Suppressor macrophage treated with lipopolysaccharide for 4 hours (primary cell): ENCODE measurements at regions not wholly inside any gene's neighbourhood (a gene's known extent, or its start where the extent isn't known, plus 50 kb on each side); places are given as distances from the start of the nearest gene placed in this dataset.
A peak's percentile ranks its signal among the peaks of the same experiment; 100 is the strongest.

Source experiments
- DNase-seq: peaks from one replicate; pipeline ENCODE4 v3.0.0-alpha.2; 2020

GRCh38 chr17:34825102-34825501, 136.2 kb downstream of the CCT6B start:
- DNase-seq = no peak

- no peak for DNase-seq
Observed at GRCh38 chr17:34823023-34823422, 138.2 kb downstream of the CCT6B start.

GRCh38 chr17:34822007-34822739, 139.1 kb downstream of the CCT6B start:
- DNase-seq = no peak

GRCh38 chr17:34820922-34821321, 140.3 kb downstream of the CCT6B start:
- DNase-seq = no peak

- DNase-seq = no peak
Observed at GRCh38 chr17:34820248-34820801, 140.9 kb downstream of the CCT6B start.

GRCh38 chr17:34817252-34818035, 143.8 kb downstream of the CCT6B start:
- no peak for DNase-seq

GRCh38 chr17:34816848-34817247, 144.4 kb downstream of the CCT6B start:
- DNase-seq = no peak

- DNase-seq = no peak
Observed at GRCh38 chr17:34813290-34813689, 148.0 kb downstream of the CCT6B start.

GRCh38 chr17:34811561-34811960, 149.7 kb downstream of the CCT6B start:
- DNase-seq = no peak

GRCh38 chr17:34800661-34801060, 160.6 kb downstream of the CCT6B start:
- DNase-seq = no peak

GRCh38 chr17:34799751-34800150, 161.5 kb downstream of the CCT6B start:
- DNase-seq = no peak

GRCh38 chr17:34798581-34798980, 162.7 kb downstream of the CCT6B start:
- DNase-seq = no peak

GRCh38 chr17:34797720-34798119, 163.5 kb downstream of the CCT6B start:
- DNase-seq = peak; percentile 18

GRCh38 chr17:34793231-34793908, 167.9 kb downstream of the CCT6B start:
- DNase-seq = no peak

- no peak for DNase-seq
Observed at GRCh38 chr17:34788696-34789095, 172.6 kb downstream of the CCT6B start.

GRCh38 chr17:34784526-34784925, 176.7 kb downstream of the CCT6B start:
- no peak for DNase-seq

GRCh38 chr17:34782271-34782670, 179.0 kb downstream of the CCT6B start:
- no peak for DNase-seq

GRCh38 chr17:34781571-34782108, 179.6 kb downstream of the CCT6B start:
- no peak for DNase-seq

GRCh38 chr17:34781071-34781470, 180.2 kb downstream of the CCT6B start:
- no peak for DNase-seq

- DNase-seq = no peak
Observed at GRCh38 chr17:34780438-34780837, 180.8 kb downstream of the CCT6B start.

GRCh38 chr17:34776456-34777443, 184.5 kb downstream of the CCT6B start:
- DNase-seq = no peak

GRCh38 chr17:34773036-34773435, 188.2 kb downstream of the CCT6B start:
- DNase-seq = no peak
